Caco-2 (cell line): ENCODE measurements at regions not wholly inside any gene's neighbourhood (a gene's known extent, or its start where the extent isn't known, plus 50 kb on each side); places are given as distances from the start of the nearest gene placed in this dataset.

Experiments
- BruUV-seq: library from RNA; stranded (reverse); fragments of 400-500 nt; replicated peaks from 2 replicates; lab custom pipeline; 2021; lab: Mats Ljungman, UMichigan
- CTCF ChIA-PET: fragments of 300-600 bp; sonication (Branson Sonifier 250); formaldehyde crosslinking; loops from one replicate; lab custom pipeline; 2022; ENCODE audit warnings: antibody characterized with exemption; lab: Charles Lee
- POLR2A ChIA-PET: fragments of 300-600 bp; sonication (Branson Sonifier 250); formaldehyde crosslinking; loops from one replicate; lab custom pipeline; 2022; ENCODE audit warnings: antibody characterized with exemption; lab: Charles Lee
- DNase-seq, 2 experiments: peaks; one replicate each; pipeline versions ENCODE4 v3.0.0 to v3.0.0-alpha.2; 2020 to 2022
- H3K27me3 ChIP-seq: replicated peaks from 2 replicates; pipeline ENCODE4 v1.6.0; 2011; ENCODE audit warnings: low read length; ENCODE audit not compliant: control insufficient read depth, insufficient read depth
- H3K36me3 ChIP-seq: 2 replicates; pipeline ENCODE4 v1.5.1; 2011; ENCODE audit warnings: low read length; ENCODE audit not compliant: control insufficient read depth, insufficient read depth
- H3K4me1 ChIP-seq: fragments of 250-450 bp; sonication (Bioruptor Pico); 2 replicates; pipeline ENCODE4 v1.5.1; 2020; ENCODE audit warnings: mild to moderate bottlenecking
- H3K4me3 ChIP-seq: 2 replicates; pipeline ENCODE4 v1.5.1; 2011; ENCODE audit warnings: low read depth, mild to moderate bottlenecking, control low read depth, low read length
- H3K9me3 ChIP-seq: fragments of 250-450 bp; sonication (Bioruptor Pico); 2 replicates; pipeline ENCODE4 v1.5.1; 2020; ENCODE audit warnings: mild to moderate bottlenecking, moderate library complexity
- H3K27ac Mint-ChIP-seq: one replicate; pipeline ENCODE4 v1.8.0; 2022; ENCODE audit warnings: mixed read lengths; ENCODE audit not compliant: unreplicated experiment
- H3K27me3 Mint-ChIP-seq: one replicate; pipeline ENCODE4 v1.8.0; 2022; ENCODE audit warnings: mixed read lengths; ENCODE audit not compliant: insufficient read depth, unreplicated experiment
- H3K36me3 Mint-ChIP-seq: one replicate; pipeline ENCODE4 v1.8.0; 2022; ENCODE audit warnings: mild to moderate bottlenecking, mixed read lengths; ENCODE audit not compliant: insufficient read depth, unreplicated experiment
- H3K4me1 Mint-ChIP-seq: one replicate; pipeline ENCODE4 v1.8.0; 2022; ENCODE audit warnings: low read depth, mixed read lengths; ENCODE audit not compliant: unreplicated experiment
- H3K4me3 Mint-ChIP-seq: one replicate; pipeline ENCODE4 v1.8.0; 2022; ENCODE audit warnings: mild to moderate bottlenecking, moderate library complexity, mixed read lengths; ENCODE audit not compliant: unreplicated experiment
- H3K9me3 Mint-ChIP-seq: one replicate; pipeline ENCODE4 v1.8.0; 2022; ENCODE audit warnings: mixed read lengths; ENCODE audit not compliant: unreplicated experiment
- CTCF ChIP-seq, 2 experiments: fragments of 200-600 bp in 1 of 2; IDR thresholded peaks; 1 replicate in 1 of 2; 2 replicates in 1 of 2; pipeline versions ENCODE4 v1.5.1 to v1.8.0; 2011 to 2022; ENCODE audit warnings: antibody characterized with exemption in 1 of 2, control low read depth in 1 of 2, inconsistent platforms in 1 of 2, low read depth in 1 of 2, low read length in 1 of 2, mild to moderate bottlenecking in 1 of 2, moderate library complexity in 1 of 2; ENCODE audit not compliant: insufficient read depth in 1 of 2, severe bottlenecking in 1 of 2, unreplicated experiment in 1 of 2
- intact Hi-C: fragments of 100-400 bp; cut with micrococcal nuclease; formaldehyde crosslinking; loops from one replicate; pipeline ENCODE4 v1.10.0; 2022; ENCODE audit not compliant: unreplicated experiment

DNA sequence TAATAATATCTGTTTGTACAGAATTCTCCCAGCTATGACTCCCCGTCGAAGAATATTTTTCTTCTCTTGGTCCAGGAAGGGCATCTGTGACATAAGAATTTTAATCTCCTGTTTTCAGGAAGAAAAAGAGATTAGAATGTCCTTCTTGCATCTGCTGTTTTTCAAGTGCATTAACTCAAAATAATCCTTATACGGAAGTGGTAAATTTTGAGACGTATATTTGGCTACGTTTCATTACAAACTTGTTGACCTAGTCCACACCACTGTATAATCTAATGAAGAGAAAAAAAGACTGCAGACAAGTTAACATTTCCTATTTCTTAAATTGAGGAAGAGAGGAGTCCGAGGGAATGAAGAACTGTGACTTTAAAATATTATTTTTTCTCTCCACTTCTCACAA, 959.9 kb downstream of the DIAPH3 start:
- Mint-ChIP-seq H3K9me3 (no peaks in the 10 kb centered on the region), H3K4me3 (no peak overlapping the region), H3K27me3 (peaks cover 3% of the 10 kb centered on the region), H3K27ac (no peak overlapping the region), H3K4me1 (no peaks in the 10 kb centered on the region), H3K36me3 (no peaks in the 10 kb centered on the region)
- ChIA-PET POLR2A (interaction anchor here (0.6 kb wide), 1 partner anchor 103 kb away, joined by 3 read pairs; no protein-coding TSS in a partner anchor), CTCF (no interaction called here)
- Histone ChIP-seq H3K27me3 (no peaks in the 10 kb centered on the region), H3K4me1 (no peaks in the 10 kb centered on the region), H3K36me3 (no peaks in the 10 kb centered on the region), H3K9me3 (no peaks in the 10 kb centered on the region), H3K4me3 (no peak overlapping the region)
- TF ChIP-seq CTCF (IDR thresholded peaks at IDR 0.05; ENCODE audit: insufficient read depth in 1 of 2, low read depth in 1 of 2, low read length in 1 of 2, severe bottlenecking in 1 of 2, unreplicated experiment in 1 of 2), result no peak
- no TSS peak for BruUV-seq
- intact Hi-C loops, result no loop called here
- no peak for DNase-seq

DNA sequence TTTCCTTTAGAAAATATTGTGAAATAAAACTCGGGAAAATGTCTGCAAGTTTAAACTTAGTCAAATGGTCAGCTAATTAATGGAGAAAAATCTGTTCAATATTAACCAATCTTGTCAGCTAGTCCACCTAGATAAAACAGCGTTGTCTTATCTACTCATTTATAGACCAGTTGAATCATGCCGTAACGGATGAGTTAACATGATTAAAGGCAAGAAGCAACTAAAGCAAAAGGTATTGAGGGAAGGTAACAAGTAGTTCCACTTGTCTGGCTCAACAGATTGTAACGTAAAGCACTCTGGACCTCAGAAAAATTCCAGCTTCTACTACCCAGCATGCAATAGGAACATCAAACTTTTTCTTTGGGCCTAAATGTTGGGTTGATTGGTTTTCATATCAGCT, 958.2 kb downstream of the DIAPH3 start:
- no peaks in the 10 kb centered on the region for H3K36me3 Mint-ChIP-seq
- ChIA-PET CTCF (no interaction called here), POLR2A (no interaction called here)
- no peak overlapping the region for H3K27ac Mint-ChIP-seq
- no TSS peak for BruUV-seq
- Histone ChIP-seq H3K4me3 (no peak overlapping the region), H3K27me3 (no peaks in the 10 kb centered on the region), H3K9me3 (no peaks in the 10 kb centered on the region), H3K36me3 (no peaks in the 10 kb centered on the region), H3K4me1 (no peaks in the 10 kb centered on the region)
- no peak for DNase-seq
- H3K4me1 Mint-ChIP-seq, result peaks cover 7% of the 10 kb centered on the region
- peaks cover 6% of the 10 kb centered on the region for H3K27me3 Mint-ChIP-seq
- no peak for TF ChIP-seq CTCF (IDR thresholded peaks at IDR 0.05; ENCODE audit: insufficient read depth in 1 of 2, low read depth in 1 of 2, low read length in 1 of 2, severe bottlenecking in 1 of 2, unreplicated experiment in 1 of 2)
- no peaks in the 10 kb centered on the region for H3K9me3 Mint-ChIP-seq
- intact Hi-C loops, result no loop called here
- H3K4me3 Mint-ChIP-seq, result no peak overlapping the region

GRCh38 chr13:59208405-59209195, 955.1 kb downstream of the DIAPH3 start:
- BruUV-seq, result no TSS peak
- Histone ChIP-seq H3K36me3 (no peaks in the 10 kb centered on the region), H3K9me3 (no peaks in the 10 kb centered on the region), H3K4me1 (no peaks in the 10 kb centered on the region), H3K27me3 (no peaks in the 10 kb centered on the region), H3K4me3 (no peak overlapping the region)
- peaks cover 10% of the 10 kb centered on the region for H3K4me1 Mint-ChIP-seq
- H3K9me3 Mint-ChIP-seq, result no peaks in the 10 kb centered on the region
- TF ChIP-seq CTCF (IDR thresholded peaks at IDR 0.05; ENCODE audit: insufficient read depth in 1 of 2, low read depth in 1 of 2, low read length in 1 of 2, severe bottlenecking in 1 of 2, unreplicated experiment in 1 of 2), result no peak
- no peaks in the 10 kb centered on the region for H3K36me3 Mint-ChIP-seq
- POLR2A ChIA-PET, result no interaction called here
- peaks cover 3% of the 10 kb centered on the region for H3K27me3 Mint-ChIP-seq
- DNase-seq, result no peak
- H3K4me3 Mint-ChIP-seq, result no peak overlapping the region
- CTCF ChIA-PET, result no interaction called here
- no peak overlapping the region for H3K27ac Mint-ChIP-seq
- intact Hi-C loops, result no loop called here
